Endothelial cell of umbilical vein (primary cell): ENCODE measurements at regions not wholly inside any gene's neighbourhood (a gene's known extent, or its start where the extent isn't known, plus 50 kb on each side); places are given as distances from the start of the nearest gene placed in this dataset.

Experiments used
- BruUV-seq: library from RNA; stranded (reverse); fragments of 400-500 nt; replicated peaks from 2 replicates; lab custom pipeline; 2021; lab: Mats Ljungman, UMichigan
- CTCF ChIA-PET: fragments of 300-600, 350-600 bp; sonication (Branson Sonifier 250); formaldehyde crosslinking; loops from one replicate; lab custom pipeline; 2021; ENCODE audit warnings: antibody characterized with exemption, inconsistent platforms; lab: Charles Lee
- POLR2A ChIA-PET: fragments of 300-600, 350-600 bp; sonication (Branson Sonifier 250); formaldehyde crosslinking; loops from one replicate; lab custom pipeline; 2021; ENCODE audit warnings: antibody characterized with exemption, inconsistent platforms; lab: Charles Lee
- DNase-seq: peaks from one replicate; pipeline ENCODE4 v3.0.0-alpha.2; 2011; ENCODE audit warnings: low read depth, low spot score
- FAIRE-seq: peaks from 2 replicates; lab custom pipeline; 2011; peaks lifted over from hg19 to GRCh38; lab: Jason Lieb, UNC
- H2AFZ ChIP-seq: 2 replicates; pipeline ENCODE4 v1.6.0; 2012; ENCODE audit warnings: low read depth, low read length, control low read depth, inconsistent platforms
- H3K27ac ChIP-seq: 2 replicates; pipeline ENCODE4 v1.5.1; 2011; ENCODE audit warnings: low read depth, mild to moderate bottlenecking, control low read depth, low read length, moderate library complexity; ENCODE audit not compliant: insufficient read depth
- H3K27me3 ChIP-seq, 2 experiments: 2 replicates each; pipeline versions ENCODE4 v1.6.0 to v1.6.1; 2011; ENCODE audit warnings: low read length in 2 of 2, mixed read lengths in 1 of 2; ENCODE audit not compliant: control insufficient read depth in 2 of 2, insufficient read depth in 2 of 2
- H3K36me3 ChIP-seq, 2 experiments: 2 replicates in 1 of 2; 3 replicates in 1 of 2; pipeline ENCODE4 v1.5.1; 2011; ENCODE audit warnings: low read length in 2 of 2, mild to moderate bottlenecking in 1 of 2, moderate library complexity in 1 of 2; ENCODE audit not compliant: control insufficient read depth in 2 of 2, insufficient read depth in 2 of 2; ENCODE audit errors: extremely low read depth in 1 of 2
- H3K4me1 ChIP-seq: 3 replicates; pipeline ENCODE4 v1.5.1; 2011; ENCODE audit warnings: mild to moderate bottlenecking, low read length; ENCODE audit not compliant: control insufficient read depth, insufficient read depth; ENCODE audit errors: extremely low read depth
- H3K4me2 ChIP-seq: 2 replicates; pipeline ENCODE4 v1.6.1; 2011; ENCODE audit warnings: low read length, control low read depth, mixed read lengths; ENCODE audit not compliant: insufficient read depth
- H3K4me3 ChIP-seq, 3 experiments: fragments of 200-600 bp in 1 of 3; sonication (generic), shearing (Covaris generic) in 1 of 3; replicated peaks in 1 of 3; 2 replicates each; pipeline ENCODE4 v1.5.1; 2011 to 2016; ENCODE audit warnings: control low read depth in 3 of 3, low read length in 3 of 3, mild to moderate bottlenecking in 2 of 3, inconsistent platforms in 1 of 3, low read depth in 1 of 3, moderate library complexity in 1 of 3; ENCODE audit not compliant: insufficient read depth in 1 of 3
- H3K79me2 ChIP-seq: 2 replicates; pipeline ENCODE4 v1.6.0; 2012; ENCODE audit warnings: low read length, inconsistent platforms; ENCODE audit not compliant: control insufficient read depth, insufficient read depth
- H3K9ac ChIP-seq: replicated peaks from 2 replicates; pipeline ENCODE3; 2011; ENCODE audit warnings: low read length, control low read depth; ENCODE audit not compliant: insufficient read depth; ENCODE audit errors: extremely low read depth
- H3K9me1 ChIP-seq: replicated peaks from 3 replicates; pipeline ENCODE4 v1.6.0; 2011; ENCODE audit warnings: mild to moderate bottlenecking, low read length; ENCODE audit not compliant: control insufficient read depth, insufficient read depth; ENCODE audit errors: extremely low read depth
- H3K9me3 ChIP-seq: replicated peaks from 2 replicates; pipeline ENCODE4 v1.5.1; 2012; ENCODE audit warnings: low read length, inconsistent platforms; ENCODE audit not compliant: control insufficient read depth, insufficient read depth
- H4K20me1 ChIP-seq: replicated peaks from 2 replicates; pipeline ENCODE3; 2011; ENCODE audit warnings: mild to moderate bottlenecking, low read length; ENCODE audit not compliant: control insufficient read depth, insufficient read depth; ENCODE audit errors: extremely low read depth
- CTCF ChIP-seq, 2 donors: IDR thresholded peaks; 1 replicate in 1 of 2; 2 replicates in 1 of 2; pipeline ENCODE4 v1.5.1; 2011; ENCODE audit warnings: low read length in 2 of 2, mild to moderate bottlenecking in 2 of 2, moderate library complexity in 2 of 2, control low read depth in 1 of 2, inconsistent platforms in 1 of 2, low read depth in 1 of 2; ENCODE audit not compliant: insufficient read depth in 1 of 2; ENCODE audit errors: extremely low read depth in 1 of 2
- EZH2 ChIP-seq: IDR thresholded peaks from 2 replicates; pipeline ENCODE4 v1.6.1; 2012; ENCODE audit warnings: borderline replicate concordance, low read depth, mild to moderate bottlenecking, moderate library complexity, low read length, inconsistent platforms; ENCODE audit not compliant: severe bottlenecking
- FOS ChIP-seq: IDR thresholded peaks from 2 replicates; pipeline ENCODE4 v1.6.1; 2011; ENCODE audit warnings: mild to moderate bottlenecking, low read length, moderate library complexity, borderline replicate concordance; ENCODE audit not compliant: insufficient read depth
- GATA2 ChIP-seq: IDR thresholded peaks from 2 replicates; pipeline ENCODE4 v1.7.0; 2011; ENCODE audit warnings: low read depth, mild to moderate bottlenecking, moderate library complexity, mixed read lengths, low read length; ENCODE audit not compliant: insufficient read length, insufficient read depth
- JUN ChIP-seq: IDR thresholded peaks from 2 replicates; pipeline ENCODE4 v1.6.1; 2011; ENCODE audit warnings: borderline replicate concordance, low read depth; ENCODE audit not compliant: insufficient read length, insufficient read depth
- MAX ChIP-seq: IDR thresholded peaks from 2 replicates; pipeline ENCODE4 v1.6.1; 2011; ENCODE audit not compliant: insufficient read depth, insufficient read length
- MYC ChIP-seq: IDR thresholded peaks from one replicate; pipeline ENCODE4 v1.6.1; 2011; ENCODE audit warnings: mild to moderate bottlenecking, low read depth, low read length
- POLR2AphosphoS5 ChIP-seq: IDR thresholded peaks from 2 replicates; pipeline ENCODE4 v1.6.1; 2012; ENCODE audit warnings: low read depth, mild to moderate bottlenecking, control low read depth, low read length, moderate library complexity; ENCODE audit not compliant: insufficient read depth
- dilution Hi-C: fragments of 300-500 bp; cut with MboI; formaldehyde crosslinking; loops from one replicate; pipeline ENCODE4 v1.15.0; 2019; ENCODE audit warnings: low sequenced_read_pairs; ENCODE audit not compliant: extremely low pct_ligation_motif_present
- intact Hi-C: fragments of 100-400 bp; cut with micrococcal nuclease; formaldehyde crosslinking; loops from one replicate; pipeline ENCODE4 v1.10.0; 2022

GRCh38 chr2:241947004-241947350, 77.4 kb downstream of the RTP5 start:
- ChIA-PET POLR2A (no interaction called here), CTCF (no interaction called here)
- no peaks in the 10 kb centered on the region for H3K79me2 ChIP-seq
- no peaks in the 10 kb centered on the region for H4K20me1 ChIP-seq
- H3K4me3 ChIP-seq, result no peak overlapping the region
- no peak overlapping the region for H3K27ac ChIP-seq
- H3K27me3 ChIP-seq, result no peaks in the 10 kb centered on the region
- H3K4me2 ChIP-seq, result no peak overlapping the region
- intact Hi-C loops, result no loop called here
- H3K9me1 ChIP-seq, result no peaks in the 10 kb centered on the region
- H3K9ac ChIP-seq, result no peak overlapping the region
- no peaks in the 10 kb centered on the region for H3K4me1 ChIP-seq
- TF ChIP-seq MYC (no peak), POLR2AphosphoS5 (no peak), MAX (no peak), JUN (no peak), FOS (no peak), EZH2 (no peak), GATA2 (no peak), CTCF (IDR thresholded peaks at IDR 0.05; ENCODE audit: extremely low read depth in 1 of 2, insufficient read depth in 1 of 2, low read depth in 1 of 2, low read length in 2 of 2) (no peak)
- H2AFZ ChIP-seq, result no peak overlapping the region
- FAIRE-seq, result no peak
- no peak for DNase-seq
- H3K9me3 ChIP-seq, result no peaks in the 10 kb centered on the region
- no TSS peak for BruUV-seq
- dilution Hi-C loops, result no loop called here
- no peaks in the 10 kb centered on the region for H3K36me3 ChIP-seq
